ENCODE measurements at regions not wholly inside any gene's neighbourhood (a gene's known extent, or its start where the extent isn't known, plus 50 kb on each side); places are given as distances from the start of the nearest gene placed in this dataset.
A peak's percentile ranks its signal among the peaks of the same experiment; 100 is the strongest.

DNA sequence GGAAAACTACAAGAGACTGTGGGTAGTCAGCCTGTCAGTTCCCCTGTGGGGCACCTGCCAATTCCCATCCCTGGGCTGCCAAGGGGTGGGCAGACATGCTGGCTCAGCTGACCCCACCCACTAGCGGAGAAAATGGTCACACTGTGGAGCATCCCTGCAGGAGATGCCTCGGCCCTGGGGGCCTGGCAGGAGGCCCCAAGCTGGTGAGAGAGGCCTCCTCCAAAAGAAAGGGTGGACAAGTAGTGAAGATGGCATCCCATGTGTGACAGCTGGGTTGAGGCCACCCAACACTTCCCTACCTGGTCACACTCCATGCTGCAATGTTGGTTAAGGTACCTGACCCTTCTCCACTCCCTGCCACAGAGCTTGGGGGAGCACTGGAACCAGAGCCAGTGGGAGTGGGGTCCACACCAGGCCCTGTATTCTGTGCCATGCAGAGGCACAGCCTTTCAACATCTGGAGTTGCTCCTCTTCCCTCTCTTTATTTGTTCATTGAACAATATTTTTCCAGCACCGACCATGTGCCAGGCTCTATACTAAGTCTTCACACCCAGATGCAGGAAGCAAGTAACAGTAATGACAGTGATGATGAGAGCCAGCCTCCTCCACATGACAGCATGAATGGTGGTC is 59.5 kb downstream of the KLHDC7A start:
- no peak overlapping the region for H3K27ac Mint-ChIP-seq (ENCODE audit: unreplicated experiment)
- H3K36me3 Mint-ChIP-seq (ENCODE audit: low read depth), result peaks cover 4% of the 10 kb centered on the region
- H3K4me1 Mint-ChIP-seq (ENCODE audit: low read depth), result no peaks in the 10 kb centered on the region
- H3K27me3 Mint-ChIP-seq (ENCODE audit: low read depth), result peaks cover 50% of the 10 kb centered on the region
- H3K9me3 Mint-ChIP-seq (ENCODE audit: low read depth), result peaks cover 6% of the 10 kb centered on the region
- no peak overlapping the region for H3K4me3 Mint-ChIP-seq (ENCODE audit: unreplicated experiment)
- TF ChIP-seq, protein P1, sequence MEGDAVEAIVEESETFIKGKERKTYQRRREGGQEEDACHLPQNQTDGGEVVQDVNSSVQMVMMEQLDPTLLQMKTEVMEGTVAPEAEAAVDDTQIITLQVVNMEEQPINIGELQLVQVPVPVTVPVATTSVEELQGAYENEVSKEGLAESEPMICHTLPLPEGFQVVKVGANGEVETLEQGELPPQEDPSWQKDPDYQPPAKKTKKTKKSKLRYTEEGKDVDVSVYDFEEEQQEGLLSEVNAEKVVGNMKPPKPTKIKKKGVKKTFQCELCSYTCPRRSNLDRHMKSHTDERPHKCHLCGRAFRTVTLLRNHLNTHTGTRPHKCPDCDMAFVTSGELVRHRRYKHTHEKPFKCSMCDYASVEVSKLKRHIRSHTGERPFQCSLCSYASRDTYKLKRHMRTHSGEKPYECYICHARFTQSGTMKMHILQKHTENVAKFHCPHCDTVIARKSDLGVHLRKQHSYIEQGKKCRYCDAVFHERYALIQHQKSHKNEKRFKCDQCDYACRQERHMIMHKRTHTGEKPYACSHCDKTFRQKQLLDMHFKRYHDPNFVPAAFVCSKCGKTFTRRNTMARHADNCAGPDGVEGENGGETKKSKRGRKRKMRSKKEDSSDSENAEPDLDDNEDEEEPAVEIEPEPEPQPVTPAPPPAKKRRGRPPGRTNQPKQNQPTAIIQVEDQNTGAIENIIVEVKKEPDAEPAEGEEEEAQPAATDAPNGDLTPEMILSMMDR (IDR thresholded peaks at IDR 0.05), result no peak
- DNase-seq (ENCODE audit: low spot score), result no peak

DNA sequence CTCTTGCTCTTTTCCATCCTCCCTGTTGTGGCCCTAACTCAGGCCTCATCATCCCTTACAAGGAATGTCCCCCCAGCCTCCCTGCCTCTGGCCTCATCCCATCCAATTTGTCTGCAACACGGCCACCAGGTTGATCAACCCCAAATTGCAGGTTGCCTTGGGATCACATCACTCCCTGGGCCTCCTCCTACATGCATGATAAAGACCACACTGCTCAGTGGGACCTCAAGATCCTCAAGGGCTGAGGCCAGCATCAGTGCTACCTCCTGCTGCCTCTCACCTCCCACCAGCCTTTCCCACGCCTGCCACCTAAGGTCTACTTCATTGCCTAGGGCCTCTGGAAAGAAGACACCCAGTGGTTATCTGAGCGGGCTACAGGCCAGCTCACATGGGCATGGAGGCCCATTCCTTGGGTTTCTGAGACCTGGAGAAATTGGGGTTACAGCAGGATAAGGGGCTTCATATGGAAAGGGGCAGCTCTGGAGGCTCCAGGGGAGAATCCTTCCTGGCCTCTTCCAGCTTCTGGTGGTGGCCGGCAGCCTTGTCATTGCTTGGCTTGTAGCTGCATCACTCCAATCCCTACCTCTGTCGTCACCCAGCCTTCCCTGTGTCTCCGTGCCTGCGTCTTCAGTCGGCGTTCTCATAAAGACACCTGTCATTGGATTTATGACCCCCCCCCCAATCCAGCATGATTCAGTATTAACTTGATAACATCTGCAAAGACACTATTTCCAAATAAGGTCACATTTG is 60.5 kb downstream of the KLHDC7A start:
- no peak for DNase-seq (ENCODE audit: low spot score)
- TF ChIP-seq, protein P1 (IDR thresholded peaks at IDR 0.05), result no peak
- peaks cover 6% of the 10 kb centered on the region for H3K9me3 Mint-ChIP-seq (ENCODE audit: low read depth)
- peaks cover 4% of the 10 kb centered on the region for H3K36me3 Mint-ChIP-seq (ENCODE audit: low read depth)
- peaks cover 53% of the 10 kb centered on the region for H3K27me3 Mint-ChIP-seq (ENCODE audit: low read depth)
- H3K27ac Mint-ChIP-seq (ENCODE audit: unreplicated experiment), result no peak overlapping the region
- no peak overlapping the region for H3K4me3 Mint-ChIP-seq (ENCODE audit: unreplicated experiment)
- H3K4me1 Mint-ChIP-seq (ENCODE audit: low read depth), result no peaks in the 10 kb centered on the region

DNA sequence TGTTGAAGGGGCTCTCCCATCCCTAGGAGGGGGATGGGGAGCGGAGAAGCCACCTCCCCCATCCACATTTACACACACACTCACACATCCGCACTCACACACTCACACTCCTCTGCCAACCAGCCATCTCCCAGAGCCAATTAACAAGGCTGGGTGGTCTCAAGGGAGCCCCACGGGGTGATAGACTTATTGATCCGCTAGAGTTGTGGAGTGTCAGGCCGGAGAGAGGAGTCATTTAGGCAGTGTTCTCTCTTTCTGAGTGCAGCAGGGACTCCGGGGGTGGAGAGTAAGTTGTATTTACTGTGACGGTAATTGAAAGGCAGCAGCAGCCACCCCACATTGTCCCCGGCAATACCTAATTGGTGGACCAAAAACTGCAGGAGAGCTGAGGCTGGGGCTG is 61.6 kb downstream of the KLHDC7A start:
- Mint-ChIP-seq H3K9me3 (ENCODE audit: low read depth) (peaks cover 6% of the 10 kb centered on the region), H3K4me1 (ENCODE audit: low read depth) (no peaks in the 10 kb centered on the region), H3K4me3 (ENCODE audit: unreplicated experiment) (no peak overlapping the region), H3K27me3 (ENCODE audit: low read depth) (peaks cover 54% of the 10 kb centered on the region), H3K36me3 (ENCODE audit: low read depth) (peaks cover 4% of the 10 kb centered on the region), H3K27ac (ENCODE audit: unreplicated experiment) (no peak overlapping the region)
- DNase-seq (ENCODE audit: low spot score), result peak; percentile 26
- TF ChIP-seq, protein P1 (IDR thresholded peaks at IDR 0.05), result no peak

DNA sequence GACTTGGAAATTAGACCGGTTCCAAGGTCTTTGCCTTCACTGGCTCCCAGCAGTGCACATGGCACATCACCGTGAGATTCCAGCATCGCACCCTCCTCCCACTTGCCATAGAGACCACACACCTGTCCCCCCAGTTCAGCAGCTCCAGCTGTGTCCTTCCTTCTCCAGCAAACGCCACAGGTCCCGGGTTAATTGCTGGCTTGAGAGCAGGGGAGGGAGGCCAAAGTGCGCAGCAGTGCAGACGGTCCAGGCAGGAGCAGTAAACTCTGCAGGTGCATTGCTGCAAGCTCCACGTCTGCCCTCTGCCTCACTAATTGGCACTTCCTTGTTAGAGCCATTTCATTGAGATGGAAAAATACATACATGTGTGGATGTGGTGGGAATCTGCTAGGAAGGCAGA is 65.3 kb downstream of the KLHDC7A start:
- TF ChIP-seq, protein P1 (IDR thresholded peaks at IDR 0.05), result no peak
- Mint-ChIP-seq H3K36me3 (ENCODE audit: low read depth) (peaks cover 4% of the 10 kb centered on the region), H3K9me3 (ENCODE audit: low read depth) (peaks cover 6% of the 10 kb centered on the region), H3K27ac (ENCODE audit: unreplicated experiment) (no peak overlapping the region), H3K4me3 (ENCODE audit: unreplicated experiment) (no peak overlapping the region), H3K27me3 (ENCODE audit: low read depth) (peaks cover 66% of the 10 kb centered on the region), H3K4me1 (ENCODE audit: low read depth) (no peaks in the 10 kb centered on the region)
- peak; percentile 27 for DNase-seq (ENCODE audit: low spot score)

DNA sequence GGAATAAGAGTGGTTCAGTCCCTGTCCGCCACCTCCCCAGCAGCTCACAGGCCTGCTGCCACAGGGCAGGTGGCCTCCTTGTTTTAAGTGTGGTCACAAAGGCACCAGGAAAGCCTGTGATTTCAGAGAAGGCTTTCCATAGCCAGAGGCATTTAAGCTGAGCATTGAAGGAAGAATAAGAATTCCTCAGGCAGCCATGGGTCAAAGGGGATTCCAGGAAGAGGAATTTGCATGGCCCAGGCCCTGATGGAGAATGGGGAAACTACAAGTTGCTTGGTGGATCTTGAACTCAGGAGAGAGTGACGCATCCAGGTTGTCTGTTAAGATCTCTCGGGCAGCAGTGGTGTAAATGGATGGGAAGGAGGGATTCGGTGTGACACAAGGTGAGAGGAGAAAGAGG is 66.7 kb downstream of the KLHDC7A start:
- Mint-ChIP-seq H3K4me1 (ENCODE audit: low read depth) (no peaks in the 10 kb centered on the region), H3K36me3 (ENCODE audit: low read depth) (peaks cover 4% of the 10 kb centered on the region), H3K27me3 (ENCODE audit: low read depth) (peaks cover 66% of the 10 kb centered on the region), H3K9me3 (ENCODE audit: low read depth) (peaks cover 6% of the 10 kb centered on the region), H3K4me3 (ENCODE audit: unreplicated experiment) (no peak overlapping the region), H3K27ac (ENCODE audit: unreplicated experiment) (no peak overlapping the region)
- TF ChIP-seq, protein P1 (IDR thresholded peaks at IDR 0.05), result no peak
- no peak for DNase-seq (ENCODE audit: low spot score)

Data from chondrocyte (in vitro differentiated cells).